NCI-H146 treated with DMSO at 0.1 percent for 48 hours (cell line): ENCODE measurements at regions not wholly inside any gene's neighbourhood (a gene's known extent, or its start where the extent isn't known, plus 50 kb on each side); places are given as distances from the start of the nearest gene placed in this dataset.
"Not testable (repeated sequence)": the region's sequence is repeated elsewhere in the genome, so short reads cannot be mapped to it uniquely, and the experiment has no call there.

Experiments used
- DNase-seq: peaks from one replicate; lab custom pipeline; 2025; ENCODE audit not compliant: unreplicated experiment; lab: John Stamatoyannopoulos, UW

GRCh38 chr10:60479305-60480020 is 89.8 kb upstream of the ANK3 start:
- DNase-seq: no peak

GRCh38 chr10:60476451-60476850 is 86.8 kb upstream of the ANK3 start:
- no peak for DNase-seq

DNA sequence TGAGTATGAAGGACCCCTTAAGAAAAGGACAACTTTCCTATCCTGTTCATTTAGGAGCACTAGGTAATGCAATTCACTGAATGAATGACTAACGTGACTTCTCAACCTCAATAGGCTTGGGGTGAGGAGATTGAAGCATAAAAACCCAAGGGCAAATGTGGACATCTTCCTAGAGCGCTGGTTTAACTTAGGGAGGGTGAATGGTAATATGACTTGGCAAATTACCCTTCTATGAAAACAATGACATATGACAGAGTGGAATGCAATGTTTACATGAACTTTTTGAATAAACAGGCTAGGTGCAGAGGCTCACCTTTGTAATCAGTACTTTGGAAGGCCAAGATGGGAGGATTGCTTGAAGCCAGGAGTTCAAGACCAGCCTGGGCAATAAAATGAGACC is 83.9 kb upstream of the ANK3 start:
- DNase-seq: no peak

DNA sequence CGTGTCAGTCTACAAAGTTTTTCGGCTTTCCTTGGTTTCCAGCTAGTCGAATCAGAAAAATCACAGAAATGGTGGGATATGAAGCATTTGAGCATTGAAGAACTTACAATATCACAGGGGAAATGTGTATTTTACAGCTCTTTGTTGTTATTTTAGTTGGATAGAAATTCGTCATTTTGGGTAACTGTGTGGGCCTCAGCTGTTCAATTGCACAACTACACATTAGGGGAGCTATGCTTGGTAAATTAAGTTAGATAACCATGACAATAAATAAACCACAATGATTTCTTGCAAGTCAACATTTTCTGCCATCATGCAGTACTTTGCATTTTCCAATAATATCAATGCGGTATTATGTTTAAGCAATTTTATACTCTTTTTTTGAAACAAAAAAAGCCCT is 80.4 kb upstream of the ANK3 start:
- no peak for DNase-seq

- DNase-seq: not testable (repeated sequence)
These were observed 79.5 kb upstream of the ANK3 start for GRCh38 chr10:60469147-60469546.

- DNase-seq: no peak
These were observed 77.5 kb upstream of the ANK3 start for GRCh38 chr10:60467202-60467546.

DNA sequence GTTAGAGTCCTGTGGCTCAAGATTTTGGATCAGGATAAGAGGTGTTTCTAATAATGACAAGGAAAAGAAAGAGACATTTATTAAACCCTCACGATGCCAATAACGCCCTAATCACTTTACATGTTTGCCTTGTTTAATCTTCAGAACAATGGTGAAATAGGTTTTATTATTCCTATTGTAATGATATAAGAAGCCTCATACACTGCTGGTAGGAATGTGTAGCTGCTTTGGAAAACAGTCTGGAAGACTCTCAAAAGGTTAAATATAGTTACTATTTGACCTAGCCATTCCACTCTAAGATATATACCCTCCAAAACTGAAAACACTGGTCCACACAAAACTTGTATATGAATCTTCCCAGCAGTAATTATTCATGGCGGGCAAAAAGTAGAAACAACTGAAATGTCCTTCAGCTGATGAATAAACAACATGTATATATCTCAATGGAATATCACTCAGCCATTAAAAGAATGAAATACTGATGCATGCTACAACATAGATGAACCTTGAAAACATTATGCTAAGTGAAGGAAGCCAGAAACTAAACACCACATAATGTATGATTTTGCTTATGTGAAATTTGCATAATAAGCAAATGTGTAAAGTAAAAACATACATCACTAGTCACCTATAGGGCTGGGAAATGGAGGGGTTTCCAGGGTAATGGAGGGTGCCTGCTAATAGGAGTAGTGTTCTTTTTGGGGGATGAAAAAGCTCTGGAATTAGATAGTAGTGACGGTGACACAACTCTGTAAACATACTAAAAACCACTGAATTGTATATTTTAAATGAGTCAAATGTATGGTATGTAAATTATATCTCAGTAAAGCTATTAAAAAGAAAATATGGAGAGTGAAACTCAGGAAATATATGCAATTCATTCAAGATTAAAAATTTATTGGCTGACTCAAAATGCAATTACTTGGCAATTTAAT is 76.9 kb upstream of the ANK3 start:
- DNase-seq: no peak

GRCh38 chr10:60465801-60466200 is 76.1 kb upstream of the ANK3 start:
- no peak for DNase-seq

GRCh38 chr10:60464659-60465058 is 75.0 kb upstream of the ANK3 start:
- DNase-seq: no peak

GRCh38 chr10:60463746-60464145 is 74.1 kb upstream of the ANK3 start:
- DNase-seq: no peak

GRCh38 chr10:60461688-60462087 is 72.0 kb upstream of the ANK3 start:
- no peak for DNase-seq

GRCh38 chr10:60459701-60460457 is 70.2 kb upstream of the ANK3 start:
- DNase-seq: peak; percentile 7

- no peak for DNase-seq
These were observed 66.4 kb upstream of the ANK3 start for GRCh38 chr10:60456053-60456452.

GRCh38 chr10:60454336-60454735 is 64.7 kb upstream of the ANK3 start:
- DNase-seq: no peak

DNA sequence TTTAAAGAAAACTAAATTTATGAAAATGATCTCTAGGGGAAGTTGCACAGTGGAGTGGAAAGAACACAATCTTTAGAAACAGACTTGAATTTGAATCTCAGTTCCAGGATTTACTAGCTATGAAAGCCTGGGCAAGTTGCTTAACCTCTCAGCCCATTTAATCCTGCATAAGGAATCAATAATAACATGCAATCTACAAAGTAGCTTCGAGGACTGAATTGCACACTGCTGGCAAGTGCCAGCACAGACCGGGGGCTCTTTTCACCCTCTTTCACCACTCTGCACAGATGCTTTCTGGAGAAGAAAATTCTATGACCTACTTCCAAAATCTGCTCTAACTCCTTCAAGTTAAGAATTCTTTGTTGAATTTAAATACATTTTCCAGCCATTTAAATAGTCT is 63.4 kb upstream of the ANK3 start:
- DNase-seq: no peak

GRCh38 chr10:60450291-60450690 is 60.6 kb upstream of the ANK3 start:
- no peak for DNase-seq

DNA sequence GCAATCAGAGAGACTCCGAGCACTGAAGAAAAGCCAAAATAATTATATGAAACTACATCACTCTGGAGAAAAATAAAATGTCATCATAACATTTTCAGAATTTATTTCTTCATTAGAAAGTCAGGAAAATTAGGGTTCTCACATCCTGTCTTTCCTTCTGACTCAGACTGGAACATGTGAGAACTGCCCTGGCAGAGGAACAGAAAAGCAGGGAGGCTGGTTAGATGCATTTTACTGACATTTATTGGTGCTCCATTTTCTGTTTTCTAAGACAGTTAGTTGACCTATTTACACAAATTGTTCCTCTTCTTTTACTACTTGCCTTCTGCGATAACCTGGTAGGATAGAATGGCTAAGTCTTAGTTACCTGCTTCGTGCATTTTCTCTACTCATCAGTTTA is 58.6 kb upstream of the ANK3 start:
- no peak for DNase-seq

DNA sequence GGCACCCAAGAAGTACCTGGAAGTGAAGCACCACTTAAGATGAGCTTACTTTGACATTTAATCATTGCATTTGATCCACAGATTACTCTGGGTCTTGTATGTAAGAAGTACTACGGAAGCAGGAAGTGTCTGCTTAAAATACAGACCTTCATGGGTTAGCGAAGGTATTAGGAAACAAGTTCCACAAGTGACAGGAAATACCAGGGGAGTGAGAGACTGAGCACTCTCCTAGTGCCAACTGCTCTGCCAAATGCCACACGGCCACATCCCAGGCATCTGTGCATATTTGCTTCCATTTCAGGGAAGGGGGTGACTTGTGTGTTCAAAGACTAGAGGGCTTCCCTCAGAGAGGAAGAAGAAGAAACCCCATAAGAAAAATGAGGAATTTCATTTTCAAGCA is 57.2 kb upstream of the ANK3 start:
- no peak for DNase-seq

DNA sequence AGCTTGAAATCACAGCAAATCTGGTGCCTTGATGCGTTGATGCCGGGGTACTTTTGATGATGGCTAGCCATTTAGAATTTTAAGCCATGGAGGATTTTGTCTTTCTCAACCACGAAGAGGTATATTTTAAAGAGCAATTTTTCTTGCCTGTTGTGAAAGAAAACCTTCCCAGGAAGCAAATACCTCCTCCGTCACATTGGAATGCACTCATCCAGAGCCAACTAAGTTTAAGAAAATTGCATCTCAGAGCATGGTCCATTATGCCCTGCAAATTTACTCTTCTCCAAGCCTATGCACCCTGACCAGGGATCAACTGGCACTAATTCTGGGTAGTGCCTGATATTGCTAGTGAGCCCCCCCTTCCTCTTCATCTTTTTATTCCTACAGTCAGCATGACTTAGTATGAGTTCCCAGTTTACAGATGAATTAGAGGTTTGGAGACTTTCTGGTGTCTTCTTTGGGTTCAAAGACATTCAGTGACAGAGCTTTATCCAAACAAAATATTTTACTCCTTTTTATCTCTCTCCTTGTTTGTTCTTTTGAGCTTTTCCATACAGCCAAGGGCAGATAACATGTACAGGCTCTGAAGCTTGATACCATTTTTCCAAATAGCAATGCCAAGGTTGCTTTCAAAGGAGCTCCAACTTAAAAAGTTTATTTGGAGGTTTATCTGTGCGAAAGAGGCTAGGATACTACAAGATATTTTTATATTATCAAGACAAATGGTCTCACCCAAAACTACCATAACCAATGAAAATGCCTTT is 56.6 kb upstream of the ANK3 start:
- DNase-seq: no peak

DNA sequence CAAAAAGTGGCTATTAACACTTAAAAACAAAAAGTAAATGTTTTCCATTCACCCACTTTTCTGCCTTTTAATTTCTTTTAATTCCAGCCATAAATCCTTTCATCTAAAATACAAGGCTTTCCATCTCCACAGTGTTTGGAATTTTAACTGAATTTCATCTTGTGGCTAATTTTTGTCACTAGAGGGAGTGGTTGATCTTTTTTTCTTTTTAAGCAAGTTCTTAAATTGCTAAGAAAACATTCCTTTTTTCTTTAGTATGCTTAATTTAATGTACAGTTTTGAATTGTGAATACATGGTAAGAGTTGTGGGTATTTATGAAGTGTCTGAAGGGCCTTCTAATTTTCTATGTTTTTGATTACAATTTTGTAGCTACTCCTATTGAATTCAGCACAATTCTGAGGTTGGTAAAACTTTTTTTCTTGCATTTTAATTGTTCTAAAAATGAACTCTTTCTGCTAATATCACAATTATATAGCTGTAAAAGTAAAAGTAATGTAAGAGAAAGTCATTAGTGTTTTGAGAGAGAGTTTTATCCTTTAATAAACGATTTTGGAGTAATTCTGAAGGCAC is 54.9 kb upstream of the ANK3 start:
- DNase-seq: peak; percentile 16

- DNase-seq: no peak
These were observed 53.7 kb upstream of the ANK3 start for GRCh38 chr10:60443346-60443745.
